GM23248 (cell line): ENCODE measurements at regions not wholly inside any gene's neighbourhood (a gene's known extent, or its start where the extent isn't known, plus 50 kb on each side); places are given as distances from the start of the nearest gene placed in this dataset.
"Not testable (repeated sequence)": the region's sequence is repeated elsewhere in the genome, so short reads cannot be mapped to it uniquely, and the experiment has no call there.

Experiments used
- EZH2 ChIP-seq: fragments of 200-600 bp; sonication (generic); IDR thresholded peaks from 2 replicates; pipeline ENCODE4 v1.6.1; 2018; ENCODE audit warnings: antibody characterized with exemption, mild to moderate bottlenecking; ENCODE audit not compliant: insufficient read depth, poor library complexity, severe bottlenecking
- EZH2phosphoT487 ChIP-seq: fragments of 200-600 bp; sonication (generic); IDR thresholded peaks from 2 replicates; pipeline ENCODE4 v1.6.1; 2018; ENCODE audit warnings: antibody characterized with exemption, moderate library complexity, mild to moderate bottlenecking, low read depth; ENCODE audit not compliant: insufficient read depth

DNA sequence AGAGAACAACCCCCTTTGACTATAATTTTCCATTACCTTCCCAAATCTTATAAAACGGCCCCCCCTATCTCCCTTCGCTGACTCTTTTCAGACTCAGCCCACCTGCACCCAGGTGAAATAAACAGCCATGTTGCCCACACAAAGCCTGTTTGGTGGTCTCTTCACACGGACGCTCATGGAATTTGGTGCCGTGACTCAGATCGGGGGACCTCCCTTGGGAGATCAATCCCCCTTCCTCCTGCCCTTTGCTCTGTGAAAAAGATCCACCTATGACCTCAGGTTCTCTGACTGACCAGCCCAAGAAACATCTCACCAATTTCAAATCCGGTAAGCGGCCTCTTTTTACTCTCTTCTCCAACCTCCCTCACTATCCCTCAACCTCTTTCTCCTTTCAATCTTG is 146.8 kb upstream of the TRIB2 start:
- not testable (repeated sequence) for TF ChIP-seq EZH2, EZH2phosphoT487
